ENCODE measurements at regions not wholly inside any gene's neighbourhood (a gene's known extent, or its start where the extent isn't known, plus 50 kb on each side); places are given as distances from the start of the nearest gene placed in this dataset.

GRCh38 chr9:78871086-78871451, 574.1 kb downstream of the PSAT1 start:
- no peaks in the 10 kb centered on the region for H3K79me2 ChIP-seq (ENCODE audit: insufficient read depth, low read length)
- H3K9me3 ChIP-seq (ENCODE audit: insufficient read depth, low read length) = no peaks in the 10 kb centered on the region
- H3K4me3 ChIP-seq (ENCODE audit: insufficient read depth, low read length, poor library complexity, severe bottlenecking) = no peak overlapping the region
- TF ChIP-seq EZH2phosphoT487 (conservative IDR thresholded peaks at IDR 0.05; ENCODE audit: low read length) = no peak
- no peak for TF ChIP-seq CTCF (IDR thresholded peaks at IDR 0.05; ENCODE audit: insufficient read depth, low read length, poor library complexity, severe bottlenecking)
- no peaks in the 10 kb centered on the region for H3K9me2 ChIP-seq (replicated peaks; ENCODE audit: insufficient read depth, low read length)
- H4K20me1 ChIP-seq (ENCODE audit: low read depth, low read length) = no peaks in the 10 kb centered on the region
- no peaks in the 10 kb centered on the region for H3K36me3 ChIP-seq (ENCODE audit: low read length)
- H2AFZ ChIP-seq (ENCODE audit: low read depth, low read length, severe bottlenecking) = no peak overlapping the region
- H3K27ac ChIP-seq (ENCODE audit: low read depth, low read length) = no peak overlapping the region
- no peak overlapping the region for H3K9ac ChIP-seq (ENCODE audit: low read length)
- H3K4me2 ChIP-seq (ENCODE audit: low read depth, low read length, poor library complexity, severe bottlenecking) = no peak overlapping the region
- no peaks in the 10 kb centered on the region for H3K27me3 ChIP-seq (ENCODE audit: low read length)
- H3F3A ChIP-seq (ENCODE audit: insufficient read depth) = no peaks in the 10 kb centered on the region

- no peaks in the 10 kb centered on the region for H3K79me2 ChIP-seq (ENCODE audit: insufficient read depth, low read length)
- no peaks in the 10 kb centered on the region for H3K9me2 ChIP-seq (replicated peaks; ENCODE audit: insufficient read depth, low read length)
- no peaks in the 10 kb centered on the region for H3K9me3 ChIP-seq (ENCODE audit: insufficient read depth, low read length)
- H3K27me3 ChIP-seq (ENCODE audit: low read length) = no peaks in the 10 kb centered on the region
- no peak overlapping the region for H3K4me2 ChIP-seq (ENCODE audit: low read depth, low read length, poor library complexity, severe bottlenecking)
- H3K9ac ChIP-seq (ENCODE audit: low read length) = no peak overlapping the region
- H4K20me1 ChIP-seq (ENCODE audit: low read depth, low read length) = no peaks in the 10 kb centered on the region
- no peak overlapping the region for H3K27ac ChIP-seq (ENCODE audit: low read depth, low read length)
- H2AFZ ChIP-seq (ENCODE audit: low read depth, low read length, severe bottlenecking) = no peak overlapping the region
- no peaks in the 10 kb centered on the region for H3K36me3 ChIP-seq (ENCODE audit: low read length)
- H3K4me3 ChIP-seq (ENCODE audit: insufficient read depth, low read length, poor library complexity, severe bottlenecking) = no peak overlapping the region
- no peaks in the 10 kb centered on the region for H3F3A ChIP-seq (ENCODE audit: insufficient read depth)
- TF ChIP-seq EZH2phosphoT487 (conservative IDR thresholded peaks at IDR 0.05; ENCODE audit: low read length) (no peak), CTCF (IDR thresholded peaks at IDR 0.05; ENCODE audit: insufficient read depth, low read length, poor library complexity, severe bottlenecking) (no peak)
Observed at GRCh38 chr9:78871452-78872331, 574.8 kb downstream of the PSAT1 start.

- H2AFZ ChIP-seq (ENCODE audit: low read depth, low read length, severe bottlenecking) = no peak overlapping the region
- no peaks in the 10 kb centered on the region for H3K36me3 ChIP-seq (ENCODE audit: low read length)
- H3K4me3 ChIP-seq (ENCODE audit: insufficient read depth, low read length, poor library complexity, severe bottlenecking) = no peak overlapping the region
- H3K79me2 ChIP-seq (ENCODE audit: insufficient read depth, low read length) = no peaks in the 10 kb centered on the region
- no peaks in the 10 kb centered on the region for H3K27me3 ChIP-seq (ENCODE audit: low read length)
- no peaks in the 10 kb centered on the region for H4K20me1 ChIP-seq (ENCODE audit: low read depth, low read length)
- H3K9me3 ChIP-seq (ENCODE audit: insufficient read depth, low read length) = no peaks in the 10 kb centered on the region
- H3K27ac ChIP-seq (ENCODE audit: low read depth, low read length) = no peak overlapping the region
- H3F3A ChIP-seq (ENCODE audit: insufficient read depth) = no peaks in the 10 kb centered on the region
- no peak overlapping the region for H3K4me2 ChIP-seq (ENCODE audit: low read depth, low read length, poor library complexity, severe bottlenecking)
- no peaks in the 10 kb centered on the region for H3K9me2 ChIP-seq (replicated peaks; ENCODE audit: insufficient read depth, low read length)
- no peak overlapping the region for H3K9ac ChIP-seq (ENCODE audit: low read length)
- TF ChIP-seq CTCF (IDR thresholded peaks at IDR 0.05; ENCODE audit: insufficient read depth, low read length, poor library complexity, severe bottlenecking) (no peak), EZH2phosphoT487 (conservative IDR thresholded peaks at IDR 0.05; ENCODE audit: low read length) (no peak)
Observed at GRCh38 chr9:78874061-78874460, 577.1 kb downstream of the PSAT1 start.
